K562 (cell line): ENCODE measurements at regions not wholly inside any gene's neighbourhood (a gene's known extent, or its start where the extent isn't known, plus 50 kb on each side); places are given as distances from the start of the nearest gene placed in this dataset.

ENCODE experiments used
- ATAC-seq: fragments of 200-7000 bp; cut with Tn5 transposase; 3 replicates; pipeline ENCODE4 v1.9.1; 2020; ENCODE audit warnings: moderate library complexity
- BruUV-seq: library from RNA; stranded (reverse); fragments of 400-500 nt; replicated peaks from 2 replicates; lab custom pipeline; 2021; lab: Mats Ljungman, UMichigan
- CTCF ChIA-PET: fragments of 300-600 bp; formaldehyde crosslinking; extraction: SDS; loops from one replicate; lab custom pipeline; 2021; ENCODE audit warnings: low intra/inter-chr PET ratio; lab: Yijun Ruan, JAX
- POLR2A ChIA-PET: fragments of 300-600, 350-650 bp; sonication (Branson Sonifier 250); formaldehyde crosslinking; extraction: SDS; loops from one replicate; lab custom pipeline; 2021; ENCODE audit warnings: antibody characterized with exemption, inconsistent platforms; lab: Yijun Ruan, JAX
- DNase-seq, 4 experiments: peaks; one replicate each; pipeline versions ENCODE4 v3.0.0 to v3.0.0-alpha.2; 2011 to 2018; ENCODE audit warnings: low spot score in 3 of 4, mixed read lengths in 3 of 4; ENCODE audit errors: extremely low read depth in 1 of 4
- FAIRE-seq: peaks from 2 replicates; lab custom pipeline; 2011; peaks lifted over from hg19 to GRCh38; lab: Jason Lieb, UNC
- H2AFZ ChIP-seq: 2 replicates; pipeline ENCODE4 v1.6.0; 2011; ENCODE audit warnings: low read depth, low read length, control low read depth, inconsistent platforms
- H3K27ac ChIP-seq: fragments of 200-600 bp; 3 replicates; pipeline ENCODE4 v1.8.0; 2011; ENCODE audit warnings: low read depth, mild to moderate bottlenecking, control low read depth, inconsistent platforms, low read length, moderate library complexity, mixed read lengths; ENCODE audit errors: extremely low read depth
- H3K27me3 ChIP-seq, 2 experiments: fragments of 300-600 bp in 1 of 2; 2 replicates in 1 of 2; 3 replicates in 1 of 2; pipeline versions ENCODE4 v1.6.0 to v1.8.0; 2011; ENCODE audit warnings: inconsistent platforms in 2 of 2, low read length in 2 of 2, mild to moderate bottlenecking in 1 of 2, mixed read lengths in 1 of 2, moderate library complexity in 1 of 2; ENCODE audit not compliant: control insufficient read depth in 2 of 2, insufficient read depth in 2 of 2
- H3K36me3 ChIP-seq: fragments of 300-600 bp; 3 replicates; pipeline ENCODE4 v1.8.0; 2011; ENCODE audit warnings: mild to moderate bottlenecking, low read length, inconsistent platforms; ENCODE audit not compliant: control insufficient read depth, insufficient read depth
- H3K4me1 ChIP-seq, 2 experiments: fragments of 200-600 bp in 1 of 2; replicated peaks in 1 of 2; 2 replicates in 1 of 2; 3 replicates in 1 of 2; pipeline versions ENCODE4 v1.5.1 to v1.8.0; 2011; ENCODE audit warnings: inconsistent platforms in 2 of 2, low read length in 2 of 2, mild to moderate bottlenecking in 1 of 2, mixed read lengths in 1 of 2, moderate library complexity in 1 of 2; ENCODE audit not compliant: control insufficient read depth in 2 of 2, insufficient read depth in 2 of 2
- H3K4me2 ChIP-seq: 2 replicates; pipeline ENCODE4 v1.6.1; 2011; ENCODE audit warnings: low read length, control low read depth, inconsistent platforms, mixed read lengths; ENCODE audit not compliant: insufficient read depth
- H3K4me3 ChIP-seq: fragments of 200-600 bp; sonication (generic), shearing (Covaris generic); 2 replicates; pipeline ENCODE4 v1.5.1; 2016; ENCODE audit warnings: control low read depth, inconsistent platforms
- H3K79me2 ChIP-seq: fragments of 200-600 bp; 3 replicates; pipeline ENCODE4 v1.8.0; 2011; ENCODE audit warnings: low read length, inconsistent platforms; ENCODE audit not compliant: control insufficient read depth, insufficient read depth
- H3K9ac ChIP-seq, 2 experiments: 2 replicates each; pipeline versions ENCODE4 v1.6.0 to v1.6.1; 2011; ENCODE audit warnings: low read depth in 2 of 2, low read length in 2 of 2, control low read depth in 1 of 2, inconsistent platforms in 1 of 2, mild to moderate bottlenecking in 1 of 2, mixed read lengths in 1 of 2; ENCODE audit not compliant: insufficient read depth in 1 of 2
- H3K9me1 ChIP-seq: one replicate; pipeline ENCODE4 v1.6.0; 2011; ENCODE audit warnings: inconsistent platforms, mild to moderate bottlenecking, low read length, moderate library complexity; ENCODE audit not compliant: control insufficient read depth, insufficient read depth
- H3K9me3 ChIP-seq: replicated peaks from 2 replicates; pipeline ENCODE4 v1.5.1; 2011; ENCODE audit warnings: low read depth, low read length, inconsistent platforms; ENCODE audit not compliant: control insufficient read depth, insufficient read depth
- H4K20me1 ChIP-seq: replicated peaks from 2 replicates; pipeline ENCODE4 v1.6.1; 2011; ENCODE audit warnings: low read length, inconsistent platforms, mixed read lengths; ENCODE audit not compliant: control insufficient read depth, insufficient read depth
- CXXC5 ChIP-seq: fragments of 250-450 bp; sonication (Bioruptor Pico); IDR thresholded peaks from 2 replicates; pipeline ENCODE4 v1.8.0; 2022; ENCODE audit warnings: inconsistent platforms, mild to moderate bottlenecking, moderate library complexity
- GTF2E2 ChIP-seq: fragments of 200-800 bp; sonication (Bioruptor generic); IDR thresholded peaks from 2 replicates; pipeline ENCODE4 v1.6.1; 2016; ENCODE audit warnings: missing genetic modification characterization, missing compliant biosample characterization
- HDAC6 ChIP-seq: IDR thresholded peaks from 2 replicates; pipeline ENCODE4 v1.6.1; 2012; ENCODE audit warnings: low read depth, mild to moderate bottlenecking, control low read depth, inconsistent platforms, low read length, moderate library complexity
- HDGF ChIP-seq: fragments of 450-650 bp; IDR thresholded peaks from 2 replicates; pipeline ENCODE4 v1.6.1; 2016
- KDM5B ChIP-seq: fragments of 200-600 bp; sonication (generic); IDR thresholded peaks from 2 replicates; pipeline ENCODE4 v1.6.1; 2012; ENCODE audit warnings: low read depth, mild to moderate bottlenecking, moderate library complexity, low read length, control low read depth, inconsistent platforms; ENCODE audit not compliant: insufficient replicate concordance
- MYC ChIP-seq, 2 experiments: fragments of 250-450 bp in 1 of 2; sonication (Bioruptor Pico) in 1 of 2; IDR thresholded peaks; 2 replicates each; pipeline versions ENCODE4 v1.5.1 to v1.6.1; 2012 to 2021; ENCODE audit warnings: low read depth in 2 of 2, borderline replicate concordance in 1 of 2, improper control_type of control experiment in 1 of 2, low read length in 1 of 2, mild to moderate bottlenecking in 1 of 2, moderate library complexity in 1 of 2
- PTRF ChIP-seq: fragments of 450-650 bp; IDR thresholded peaks from 2 replicates; pipeline ENCODE4 v1.6.1; 2016; ENCODE audit warnings: mild to moderate bottlenecking, missing genetic modification characterization, missing compliant biosample characterization
- SMAD4 ChIP-seq: fragments of 250-450 bp; sonication (Bioruptor Pico); conservative IDR thresholded peaks from 2 replicates; pipeline ENCODE4 v1.8.0; 2021; ENCODE audit warnings: inconsistent platforms, mild to moderate bottlenecking, moderate library complexity
- TEAD4 ChIP-seq, 2 experiments: sonication (generic) in 1 of 2; formaldehyde crosslinking in 1 of 2; IDR thresholded peaks; 2 replicates each; pipeline versions ENCODE4 v1.6.1 to v1.8.0; 2012 to 2022; ENCODE audit warnings: borderline replicate concordance in 1 of 2, inconsistent platforms in 1 of 2, low read length in 1 of 2, mild to moderate bottlenecking in 1 of 2, missing genetic modification reagents in 1 of 2
- ZNF764 ChIP-seq: fragments of 250-450 bp; sonication (Bioruptor Pico); IDR thresholded peaks from 2 replicates; pipeline ENCODE4 v1.4.0; 2020; ENCODE audit warnings: low read depth, mild to moderate bottlenecking, moderate library complexity
- ZZZ3 ChIP-seq: fragments of 450-650 bp; IDR thresholded peaks from 2 replicates; pipeline ENCODE4 v1.6.1; 2016; ENCODE audit warnings: antibody characterized with exemption, mild to moderate bottlenecking, moderate library complexity
- WGBS: fragments of 100-300 bp; shearing (Covaris generic); methylation state at CpG from one replicate; pipeline ENCODE4 v1.1.6; 2016; ENCODE audit warnings: low coverage, mixed read lengths; ENCODE audit not compliant: insufficient coverage; ENCODE audit errors: missing lambda C conversion rate; 5-methylcytosine and 5-hydroxymethylcytosine counted together
- in situ Hi-C: fragments of 300-500 bp; cut with MboI; formaldehyde crosslinking; loops from 4 replicates; pipeline ENCODE4 v1.15.0; 2018; ENCODE audit warnings: inconsistent platforms, mixed read lengths
- intact Hi-C: fragments of 100-400 bp; cut with micrococcal nuclease; formaldehyde crosslinking; loops from 2 replicates; pipeline ENCODE4 v1.14.2; 2022
- TF ChIP-seq, protein P1 (sequence below): fragments of 150-350 bp; IDR thresholded peaks from 2 replicates; pipeline ENCODE4 v1.6.1; 2014; ENCODE audit warnings: low read depth, mild to moderate bottlenecking, low read length, borderline replicate concordance
- TF ChIP-seq, protein P2 (sequence below): sonication (generic); formaldehyde crosslinking; IDR thresholded peaks from 2 replicates; pipeline ENCODE4 v1.8.1; 2022; ENCODE audit warnings: missing genetic modification reagents

- TF ChIP-seq CXXC5 (CRISPR knock-in tag) (no peak), ZNF764 (CRISPR knock-in tag) (no peak)
These were observed 57.5 kb upstream of the FAM47C start (continued) for GRCh38 chrX:36950495-36951253.

GRCh38 chrX:36957425-36958328 is 50.5 kb upstream of the FAM47C start:
- no peak overlapping the region for H2AFZ ChIP-seq
- intact Hi-C loops, result no loop called here
- H3K79me2 ChIP-seq, result no peaks in the 10 kb centered on the region
- no peak for ATAC-seq
- FAIRE-seq, result no peak
- 10% methylated on average over 15 of the region's 91 CpGs for WGBS
- H3K4me1 ChIP-seq, result no peaks in the 10 kb centered on the region
- CTCF ChIA-PET, result no interaction called here
- no peak for DNase-seq
- H3K36me3 ChIP-seq, result no peaks in the 10 kb centered on the region
- H3K4me2 ChIP-seq, result no peak overlapping the region
- H3K9me1 ChIP-seq, result no peaks in the 10 kb centered on the region
- no peak overlapping the region for H3K9ac ChIP-seq
- H3K27ac ChIP-seq, result no peak overlapping the region
- no peaks in the 10 kb centered on the region for H3K9me3 ChIP-seq
- POLR2A ChIA-PET, result no interaction called here
- H3K4me3 ChIP-seq, result no peak overlapping the region
- no TSS peak for BruUV-seq
- H3K27me3 ChIP-seq, result no peaks in the 10 kb centered on the region
- no peaks in the 10 kb centered on the region for H4K20me1 ChIP-seq
- in situ Hi-C loops, result no loop called here
- TF ChIP-seq TEAD4 (IDR thresholded peaks at IDR 0.05; ENCODE audit: low read length) (no peak), TEAD4 (CRISPR knock-in tag; IDR thresholded peaks at IDR 0.05; ENCODE audit: borderline replicate concordance) (no peak), ZZZ3 (no peak), HDAC6 (no peak), KDM5B (no peak), HDGF (no peak), SMAD4 (CRISPR knock-in tag) (no peak), GTF2E2 (tag) (no peak), MYC (IDR thresholded peaks at IDR 0.05; ENCODE audit: low read depth, low read length) (no peak), MYC (CRISPR knock-in tag; IDR thresholded peaks at IDR 0.05; ENCODE audit: borderline replicate concordance, low read depth) (no peak), PTRF (tag) (no peak)
- TF ChIP-seq, protein P1, sequence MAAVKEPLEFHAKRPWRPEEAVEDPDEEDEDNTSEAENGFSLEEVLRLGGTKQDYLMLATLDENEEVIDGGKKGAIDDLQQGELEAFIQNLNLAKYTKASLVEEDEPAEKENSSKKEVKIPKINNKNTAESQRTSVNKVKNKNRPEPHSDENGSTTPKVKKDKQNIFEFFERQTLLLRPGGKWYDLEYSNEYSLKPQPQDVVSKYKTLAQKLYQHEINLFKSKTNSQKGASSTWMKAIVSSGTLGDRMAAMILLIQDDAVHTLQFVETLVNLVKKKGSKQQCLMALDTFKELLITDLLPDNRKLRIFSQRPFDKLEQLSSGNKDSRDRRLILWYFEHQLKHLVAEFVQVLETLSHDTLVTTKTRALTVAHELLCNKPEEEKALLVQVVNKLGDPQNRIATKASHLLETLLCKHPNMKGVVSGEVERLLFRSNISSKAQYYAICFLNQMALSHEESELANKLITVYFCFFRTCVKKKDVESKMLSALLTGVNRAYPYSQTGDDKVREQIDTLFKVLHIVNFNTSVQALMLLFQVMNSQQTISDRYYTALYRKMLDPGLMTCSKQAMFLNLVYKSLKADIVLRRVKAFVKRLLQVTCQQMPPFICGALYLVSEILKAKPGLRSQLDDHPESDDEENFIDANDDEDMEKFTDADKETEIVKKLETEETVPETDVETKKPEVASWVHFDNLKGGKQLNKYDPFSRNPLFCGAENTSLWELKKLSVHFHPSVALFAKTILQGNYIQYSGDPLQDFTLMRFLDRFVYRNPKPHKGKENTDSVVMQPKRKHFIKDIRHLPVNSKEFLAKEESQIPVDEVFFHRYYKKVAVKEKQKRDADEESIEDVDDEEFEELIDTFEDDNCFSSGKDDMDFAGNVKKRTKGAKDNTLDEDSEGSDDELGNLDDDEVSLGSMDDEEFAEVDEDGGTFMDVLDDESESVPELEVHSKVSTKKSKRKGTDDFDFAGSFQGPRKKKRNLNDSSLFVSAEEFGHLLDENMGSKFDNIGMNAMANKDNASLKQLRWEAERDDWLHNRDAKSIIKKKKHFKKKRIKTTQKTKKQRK, result no peak
- TF ChIP-seq, protein P2, sequence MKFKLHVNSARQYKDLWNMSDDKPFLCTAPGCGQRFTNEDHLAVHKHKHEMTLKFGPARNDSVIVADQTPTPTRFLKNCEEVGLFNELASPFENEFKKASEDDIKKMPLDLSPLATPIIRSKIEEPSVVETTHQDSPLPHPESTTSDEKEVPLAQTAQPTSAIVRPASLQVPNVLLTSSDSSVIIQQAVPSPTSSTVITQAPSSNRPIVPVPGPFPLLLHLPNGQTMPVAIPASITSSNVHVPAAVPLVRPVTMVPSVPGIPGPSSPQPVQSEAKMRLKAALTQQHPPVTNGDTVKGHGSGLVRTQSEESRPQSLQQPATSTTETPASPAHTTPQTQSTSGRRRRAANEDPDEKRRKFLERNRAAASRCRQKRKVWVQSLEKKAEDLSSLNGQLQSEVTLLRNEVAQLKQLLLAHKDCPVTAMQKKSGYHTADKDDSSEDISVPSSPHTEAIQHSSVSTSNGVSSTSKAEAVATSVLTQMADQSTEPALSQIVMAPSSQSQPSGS (CRISPR knock-in tag), result no peak
